Muscle layer of colon (tissue), 2 donors: ENCODE measurements at regions not wholly inside any gene's neighbourhood (a gene's known extent, or its start where the extent isn't known, plus 50 kb on each side); places are given as distances from the start of the nearest gene placed in this dataset.
"Not testable (repeated sequence)": the region's sequence is repeated elsewhere in the genome, so short reads cannot be mapped to it uniquely, and the experiment has no call there.

Experiments
- H3K27ac ChIP-seq: one replicate; pipeline ENCODE4 v1.7.0; 2013; ENCODE audit warnings: low read depth, mild to moderate bottlenecking, low read length, moderate library complexity
- H3K27me3 ChIP-seq, 2 donors: one replicate each; pipeline ENCODE4 v1.7.0; 2013; ENCODE audit warnings: low read length in 2 of 2, mild to moderate bottlenecking in 2 of 2; ENCODE audit not compliant: insufficient read depth in 2 of 2, control insufficient read depth in 1 of 2
- H3K36me3 ChIP-seq: one replicate; pipeline ENCODE4 v1.7.0; 2013; ENCODE audit warnings: mild to moderate bottlenecking, low read length; ENCODE audit not compliant: insufficient read depth
- H3K4me1 ChIP-seq: one replicate; pipeline ENCODE4 v1.7.0; 2013; ENCODE audit warnings: mild to moderate bottlenecking, low read length; ENCODE audit not compliant: insufficient read depth
- H3K4me3 ChIP-seq, 2 donors: one replicate each; pipeline ENCODE4 v1.7.0; 2013; ENCODE audit warnings: low read length in 2 of 2, low read depth in 1 of 2, mild to moderate bottlenecking in 1 of 2, moderate library complexity in 1 of 2
- H3K9ac ChIP-seq: one replicate; pipeline ENCODE4 v1.7.0; 2013; ENCODE audit warnings: low read length
- H3K9me3 ChIP-seq: one replicate; pipeline ENCODE4 v1.7.0; 2013; ENCODE audit warnings: mild to moderate bottlenecking, low read length
- donor health status: abdominal sarcoma.
- donor health status: Adenocarcinoma of cecum.

DNA sequence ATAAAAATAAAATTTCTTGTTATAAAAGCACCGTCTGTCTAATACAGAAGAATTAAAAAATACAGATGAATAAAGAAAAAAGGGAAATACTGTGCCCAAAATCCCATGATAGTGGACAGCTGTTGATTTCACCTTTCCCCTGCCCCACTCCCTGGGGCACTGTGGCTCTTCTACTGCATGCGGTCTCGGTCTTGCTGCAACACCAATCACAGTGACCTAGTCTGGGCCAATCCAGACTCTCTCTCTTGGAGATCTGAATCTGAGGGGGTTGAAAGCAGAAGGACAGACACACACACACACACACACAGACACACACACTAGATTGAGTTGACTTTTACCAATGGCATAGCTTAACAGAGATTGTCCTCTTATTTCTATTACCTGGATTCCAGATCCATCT, 70.5 kb upstream of the FYN start:
- no peak overlapping the region for H3K4me3 ChIP-seq
- H3K27ac ChIP-seq = no peak overlapping the region
- H3K36me3 ChIP-seq = no peaks in the 10 kb centered on the region
- no peaks in the 10 kb centered on the region for H3K27me3 ChIP-seq
- no peaks in the 10 kb centered on the region for H3K9me3 ChIP-seq
- H3K4me1 ChIP-seq = no peaks in the 10 kb centered on the region
- H3K9ac ChIP-seq = no peak overlapping the region

DNA sequence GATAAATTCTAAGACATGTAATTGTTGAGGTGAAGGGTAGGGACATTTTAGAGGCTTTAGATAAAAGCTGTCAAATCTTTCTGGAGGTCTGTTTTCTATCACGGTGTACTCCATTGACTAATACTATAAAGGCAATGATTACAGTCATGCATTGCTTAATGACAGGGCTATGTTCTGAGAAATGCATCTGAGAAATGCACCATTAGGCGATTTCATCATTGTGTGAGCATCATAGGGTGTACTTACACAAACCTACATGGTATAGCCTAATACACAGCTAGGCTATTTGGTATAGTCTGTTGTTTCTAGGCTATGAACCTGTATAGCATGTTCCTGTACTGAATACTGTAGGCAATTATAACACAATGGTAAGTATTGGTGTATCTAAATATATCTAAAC, 71.3 kb upstream of the FYN start:
- Histone ChIP-seq H3K4me3 (no peak overlapping the region), H3K36me3 (no peaks in the 10 kb centered on the region), H3K27me3 (no peaks in the 10 kb centered on the region), H3K9me3 (no peaks in the 10 kb centered on the region), H3K27ac (no peak overlapping the region), H3K9ac (no peak overlapping the region), H3K4me1 (no peaks in the 10 kb centered on the region)

DNA sequence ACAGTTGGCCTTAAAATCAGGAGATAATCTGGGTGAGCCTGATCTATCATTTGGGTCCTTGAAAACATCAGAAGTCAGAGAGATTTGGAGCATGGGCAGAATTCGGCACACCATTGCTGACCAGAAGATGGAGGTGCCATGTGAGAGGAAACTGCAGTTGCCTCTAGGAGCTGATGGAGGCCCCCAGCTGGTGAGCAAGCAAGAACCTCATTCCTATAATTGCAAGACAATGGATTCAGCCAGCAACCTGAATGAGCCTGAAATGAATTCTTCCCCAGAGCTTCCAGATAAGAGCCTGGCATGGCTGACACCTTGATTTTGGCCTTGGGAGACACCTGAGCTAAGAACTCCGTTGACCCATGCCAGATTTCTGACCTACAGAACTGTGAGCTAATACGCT, 76.3 kb upstream of the FYN start:
- H3K27me3 ChIP-seq = no peaks in the 10 kb centered on the region
- H3K36me3 ChIP-seq = no peaks in the 10 kb centered on the region
- peaks cover 11% of the 10 kb centered on the region for H3K4me1 ChIP-seq
- no peaks in the 10 kb centered on the region for H3K9me3 ChIP-seq
- H3K9ac ChIP-seq = no peak overlapping the region
- H3K27ac ChIP-seq = no peak overlapping the region
- no peak overlapping the region for H3K4me3 ChIP-seq

DNA sequence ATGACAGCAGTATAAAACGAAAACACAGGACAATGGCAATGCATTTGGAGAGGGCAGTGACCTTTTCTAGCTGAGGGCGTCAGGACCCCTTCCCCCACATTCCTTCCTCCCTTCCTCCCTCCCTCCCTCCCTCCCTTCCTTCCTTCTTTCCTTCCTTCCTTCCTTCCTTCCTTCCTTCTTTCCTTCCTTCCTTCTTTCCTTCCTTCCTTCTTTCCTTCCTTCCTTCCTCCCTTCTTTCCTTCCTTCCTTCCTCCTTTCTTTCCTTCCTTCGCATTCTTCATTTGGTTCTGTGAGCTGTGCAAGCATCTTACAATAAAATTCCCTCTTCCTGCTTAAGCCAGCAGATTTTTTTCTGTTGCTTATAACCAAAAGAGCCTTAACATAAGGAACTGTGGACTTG, 76.7 kb upstream of the FYN start:
- not testable (repeated sequence) for H3K36me3 ChIP-seq, H3K9me3 ChIP-seq, H3K9ac ChIP-seq, H3K4me3 ChIP-seq, H3K27ac ChIP-seq, H3K27me3 ChIP-seq
- H3K4me1 ChIP-seq = peaks cover 11% of the 10 kb centered on the region

DNA sequence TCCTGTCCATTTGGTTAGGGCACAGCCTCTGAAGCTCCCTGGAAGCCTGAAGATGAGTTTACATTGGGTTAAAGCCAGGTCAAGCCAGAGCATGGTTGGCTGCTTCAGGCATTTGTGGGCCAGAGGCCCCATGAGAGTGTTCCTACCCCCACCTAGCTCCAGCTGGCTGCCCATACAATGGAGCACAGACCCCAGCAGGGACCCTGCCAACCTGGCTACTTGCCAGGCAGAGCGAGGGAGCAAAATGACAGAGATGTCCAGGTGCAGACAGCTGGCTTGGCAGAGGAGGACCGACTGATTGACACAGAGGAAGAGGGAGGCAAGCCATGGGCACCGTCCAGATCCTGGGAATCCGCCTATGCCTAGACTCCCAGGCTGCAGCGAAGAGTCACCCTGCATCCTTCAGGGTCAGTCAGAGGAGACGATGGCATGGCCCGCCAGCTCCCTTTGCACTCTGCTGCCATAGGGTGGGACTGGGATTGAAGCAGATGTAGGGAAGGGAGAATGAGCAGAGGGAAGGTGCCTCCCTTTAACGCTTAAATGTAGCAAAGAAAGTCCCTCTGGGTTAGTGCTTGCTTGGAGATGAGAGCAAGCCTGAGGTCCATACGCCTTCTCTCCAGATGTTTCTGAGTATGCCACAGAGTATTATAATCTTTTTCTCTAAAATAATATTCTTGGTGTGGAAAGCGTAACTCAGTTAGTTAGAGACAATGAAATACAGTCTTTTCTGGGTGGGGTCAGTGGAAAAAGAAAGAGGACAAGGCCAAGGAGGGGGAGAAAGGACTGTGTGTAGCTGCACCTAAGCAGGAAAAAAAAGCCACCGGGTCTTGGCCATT, 77.6 kb upstream of the FYN start:
- no peaks in the 10 kb centered on the region for H3K27me3 ChIP-seq
- H3K4me1 ChIP-seq = peaks cover 11% of the 10 kb centered on the region
- H3K9ac ChIP-seq = no peak overlapping the region
- H3K36me3 ChIP-seq = no peaks in the 10 kb centered on the region
- H3K4me3 ChIP-seq = no peak overlapping the region
- no peaks in the 10 kb centered on the region for H3K9me3 ChIP-seq
- H3K27ac ChIP-seq = no peak overlapping the region

DNA sequence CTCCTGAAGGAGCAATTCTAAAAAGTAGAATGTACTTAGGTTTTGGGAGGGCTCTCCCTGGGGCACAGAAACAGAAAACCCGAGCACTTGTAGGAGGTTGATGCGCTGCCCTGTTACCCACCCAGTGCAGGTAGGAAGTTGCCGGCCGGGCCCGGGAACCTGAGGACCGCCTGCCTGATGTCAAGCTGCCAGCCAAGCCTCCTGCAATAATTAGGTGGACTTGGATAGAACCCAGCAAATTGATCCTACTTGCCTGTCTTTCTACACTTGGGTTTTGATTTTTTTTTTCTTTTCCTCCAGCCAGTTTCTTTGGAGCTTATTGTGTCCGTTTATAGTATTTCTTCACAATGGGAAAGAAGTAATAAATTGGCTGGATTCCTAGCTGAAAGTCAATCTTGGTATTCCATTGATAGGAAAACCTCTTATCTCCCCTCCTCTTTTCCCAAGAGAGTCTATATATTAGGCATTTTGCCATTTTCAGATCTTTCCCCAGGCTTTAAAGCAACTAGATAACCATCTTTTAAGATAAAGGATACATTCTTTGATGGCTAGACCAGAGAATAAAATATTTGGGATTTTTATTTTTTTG, 78.3 kb upstream of the FYN start:
- Histone ChIP-seq H3K4me1 (peaks cover 11% of the 10 kb centered on the region), H3K36me3 (no peaks in the 10 kb centered on the region)

DNA sequence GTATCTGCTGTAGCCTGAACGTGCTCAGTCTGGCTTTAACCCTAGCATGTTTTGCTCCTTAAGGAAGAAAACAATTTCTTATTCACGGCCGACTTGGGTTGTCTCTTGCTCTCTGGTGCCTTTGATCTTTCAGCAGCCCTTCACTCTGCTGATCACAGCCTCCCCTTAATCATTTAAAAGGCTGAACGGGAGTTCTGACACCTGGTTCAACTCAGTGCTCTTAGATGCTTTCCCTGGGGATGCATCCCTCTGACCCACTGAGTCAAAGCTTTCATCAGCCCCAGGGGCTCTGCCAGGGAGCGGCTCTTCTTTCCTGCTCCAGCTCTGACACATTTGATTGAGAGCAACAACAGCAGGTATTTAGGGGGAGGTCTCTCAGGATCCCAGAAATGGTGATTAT, 79.0 kb upstream of the FYN start:
- Histone ChIP-seq H3K27ac (no peak overlapping the region), H3K9me3 (no peaks in the 10 kb centered on the region), H3K4me1 (peaks cover 11% of the 10 kb centered on the region), H3K4me3 (no peak overlapping the region), H3K36me3 (no peaks in the 10 kb centered on the region), H3K9ac (no peak overlapping the region), H3K27me3 (no peaks in the 10 kb centered on the region)

More for the DNA sequence above, 78.3 kb upstream of the FYN start:
- no peaks in the 10 kb centered on the region for H3K9me3 ChIP-seq
- no peak overlapping the region for H3K9ac ChIP-seq
- H3K27me3 ChIP-seq = no peaks in the 10 kb centered on the region
- no peak overlapping the region for H3K4me3 ChIP-seq
- no peak overlapping the region for H3K27ac ChIP-seq

DNA sequence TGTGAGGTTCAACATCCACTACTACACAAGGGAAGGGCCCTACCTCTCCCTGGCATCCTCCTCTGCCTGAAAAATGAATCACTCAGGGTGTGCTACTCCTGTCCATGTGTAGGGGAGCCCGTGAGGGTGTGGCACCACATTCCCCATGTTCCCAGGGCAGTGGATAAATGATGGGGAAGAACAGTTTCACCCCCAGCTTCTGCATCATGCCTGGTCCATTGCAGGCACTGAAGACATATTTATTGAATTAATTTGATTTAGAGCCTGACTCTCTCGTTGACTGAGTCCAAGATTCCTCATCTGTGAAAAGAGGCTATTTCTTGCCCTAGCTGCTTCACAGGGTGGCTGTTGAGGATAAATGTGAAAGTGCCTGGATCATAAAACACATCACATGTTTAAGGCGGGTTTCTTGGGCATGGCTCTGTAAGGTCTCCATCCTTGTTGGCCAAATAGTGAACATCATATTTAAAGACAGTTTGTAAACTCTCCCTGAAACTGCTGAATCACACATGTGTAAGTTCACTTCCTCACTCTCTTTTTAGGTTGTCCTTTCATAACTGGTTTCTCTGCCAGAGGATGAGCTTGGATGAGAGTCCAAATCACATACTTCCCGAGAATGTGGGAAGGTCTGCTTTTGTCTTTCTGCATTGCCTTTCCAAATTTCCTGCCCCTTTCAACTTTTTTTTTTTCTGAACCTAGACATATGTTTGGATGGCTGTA, 79.7 kb upstream of the FYN start:
- Histone ChIP-seq H3K9me3 (no peaks in the 10 kb centered on the region), H3K27me3 (no peaks in the 10 kb centered on the region), H3K9ac (no peak overlapping the region), H3K4me1 (peaks cover 11% of the 10 kb centered on the region), H3K27ac (no peak overlapping the region), H3K4me3 (no peak overlapping the region), H3K36me3 (no peaks in the 10 kb centered on the region)

DNA sequence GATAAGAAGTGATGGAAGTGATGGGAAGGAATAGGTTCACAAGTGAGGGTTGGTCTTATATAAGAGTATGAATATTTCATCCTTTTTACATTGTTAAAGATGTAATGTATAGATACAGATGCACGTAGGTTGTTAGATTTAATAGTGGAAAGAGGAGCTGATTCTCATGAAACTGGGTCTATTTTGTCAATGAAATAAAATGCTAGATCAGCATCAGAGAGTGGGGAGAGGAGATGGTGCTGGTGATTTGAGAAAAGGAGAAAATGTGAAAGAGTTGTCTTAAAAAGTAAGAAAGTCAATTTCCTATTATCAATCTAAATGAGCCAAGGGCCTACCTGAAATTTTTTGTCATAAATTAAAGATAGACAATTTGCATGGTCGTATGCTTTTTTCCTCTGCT, 82.8 kb upstream of the FYN start:
- H3K27me3 ChIP-seq = no peaks in the 10 kb centered on the region
- no peak overlapping the region for H3K4me3 ChIP-seq
- no peak overlapping the region for H3K27ac ChIP-seq
- H3K4me1 ChIP-seq = peaks cover 11% of the 10 kb centered on the region
- H3K9ac ChIP-seq = no peak overlapping the region
- no peaks in the 10 kb centered on the region for H3K36me3 ChIP-seq
- H3K9me3 ChIP-seq = no peaks in the 10 kb centered on the region

DNA sequence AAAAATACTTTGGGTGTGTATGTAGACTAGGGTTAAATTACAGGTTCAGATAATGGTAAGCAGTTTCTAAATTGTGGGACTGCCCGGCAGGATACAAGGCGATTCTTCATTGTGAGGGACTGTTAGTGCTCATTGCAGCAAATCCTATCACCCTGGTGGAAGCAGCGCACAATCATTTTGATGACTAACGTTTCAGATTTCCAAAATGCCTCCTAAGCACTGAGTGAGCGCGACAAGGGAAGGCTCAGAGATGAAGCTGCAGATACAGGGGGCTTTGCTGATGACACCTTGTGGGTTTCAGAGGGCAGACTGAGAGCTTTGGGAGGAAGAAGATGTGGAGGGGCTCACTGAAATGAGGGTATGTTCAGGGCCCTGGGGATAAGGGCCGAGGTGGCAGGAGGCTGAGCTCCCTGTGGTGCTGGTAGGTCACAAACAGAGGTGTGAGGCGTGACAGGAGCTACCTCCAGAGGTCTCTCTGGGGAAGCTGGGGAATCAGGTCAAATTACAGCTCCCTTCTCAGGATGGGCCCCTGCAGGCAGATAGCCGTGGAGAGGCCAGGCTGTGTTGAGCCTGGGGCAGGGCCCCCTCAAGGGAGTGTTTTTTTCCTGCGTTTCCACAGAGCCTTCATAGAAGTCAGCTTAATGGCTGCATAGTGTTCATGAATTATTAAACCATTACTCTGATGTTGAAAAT, 84.5 kb upstream of the FYN start:
- no peak overlapping the region for H3K4me3 ChIP-seq
- no peak overlapping the region for H3K27ac ChIP-seq
- H3K9me3 ChIP-seq = no peaks in the 10 kb centered on the region
- H3K4me1 ChIP-seq = peaks cover 7% of the 10 kb centered on the region
- H3K36me3 ChIP-seq = no peaks in the 10 kb centered on the region
- H3K27me3 ChIP-seq = no peaks in the 10 kb centered on the region
- no peak overlapping the region for H3K9ac ChIP-seq

DNA sequence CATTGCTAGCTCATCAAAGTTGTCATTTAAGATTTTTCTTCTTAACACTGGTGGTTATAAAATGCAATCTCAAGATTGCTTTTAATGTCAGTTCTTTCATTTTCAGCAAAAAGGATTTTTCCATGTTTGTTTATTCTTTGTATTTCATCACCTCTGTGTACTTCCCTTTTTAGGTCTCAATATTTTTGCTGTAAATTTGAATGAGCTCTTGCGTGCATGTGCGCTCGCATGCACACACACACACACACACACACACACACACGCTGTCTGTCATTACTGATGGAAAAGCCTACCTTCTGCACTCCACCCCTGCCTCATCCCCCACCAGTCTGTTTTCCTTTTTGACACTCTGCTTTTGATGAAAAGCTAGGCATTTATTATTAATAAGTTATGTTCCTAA, 85.3 kb upstream of the FYN start:
- Histone ChIP-seq H3K9ac (no peak overlapping the region), H3K36me3 (no peaks in the 10 kb centered on the region), H3K27ac (no peak overlapping the region), H3K4me3 (no peak overlapping the region), H3K9me3 (no peaks in the 10 kb centered on the region), H3K27me3 (no peaks in the 10 kb centered on the region), H3K4me1 (no peaks in the 10 kb centered on the region)
